ENCODE measurements at regions not wholly inside any gene's neighbourhood (a gene's known extent, or its start where the extent isn't known, plus 50 kb on each side); places are given as distances from the start of the nearest gene placed in this dataset.

DNA sequence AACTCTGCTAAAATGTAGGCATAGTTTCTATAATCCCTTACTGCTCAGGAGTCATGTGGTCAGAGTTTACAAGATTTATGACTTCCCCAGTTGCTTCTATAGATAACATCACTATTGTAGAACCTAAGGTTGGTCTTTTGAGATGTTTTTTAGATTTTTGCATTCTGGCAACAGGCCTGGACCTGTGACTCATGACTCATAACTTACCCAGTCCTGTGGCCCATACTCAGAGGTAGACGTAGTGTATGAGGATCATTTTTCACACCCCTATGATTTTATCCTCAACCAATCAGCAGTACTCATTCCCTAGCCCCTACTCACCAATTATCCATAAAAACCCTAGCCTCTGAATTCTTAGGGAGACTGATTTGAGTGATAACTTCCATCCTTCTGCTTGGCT lies 384.4 kb upstream of the DDI1 start:
- TF ChIP-seq, protein P1, sequence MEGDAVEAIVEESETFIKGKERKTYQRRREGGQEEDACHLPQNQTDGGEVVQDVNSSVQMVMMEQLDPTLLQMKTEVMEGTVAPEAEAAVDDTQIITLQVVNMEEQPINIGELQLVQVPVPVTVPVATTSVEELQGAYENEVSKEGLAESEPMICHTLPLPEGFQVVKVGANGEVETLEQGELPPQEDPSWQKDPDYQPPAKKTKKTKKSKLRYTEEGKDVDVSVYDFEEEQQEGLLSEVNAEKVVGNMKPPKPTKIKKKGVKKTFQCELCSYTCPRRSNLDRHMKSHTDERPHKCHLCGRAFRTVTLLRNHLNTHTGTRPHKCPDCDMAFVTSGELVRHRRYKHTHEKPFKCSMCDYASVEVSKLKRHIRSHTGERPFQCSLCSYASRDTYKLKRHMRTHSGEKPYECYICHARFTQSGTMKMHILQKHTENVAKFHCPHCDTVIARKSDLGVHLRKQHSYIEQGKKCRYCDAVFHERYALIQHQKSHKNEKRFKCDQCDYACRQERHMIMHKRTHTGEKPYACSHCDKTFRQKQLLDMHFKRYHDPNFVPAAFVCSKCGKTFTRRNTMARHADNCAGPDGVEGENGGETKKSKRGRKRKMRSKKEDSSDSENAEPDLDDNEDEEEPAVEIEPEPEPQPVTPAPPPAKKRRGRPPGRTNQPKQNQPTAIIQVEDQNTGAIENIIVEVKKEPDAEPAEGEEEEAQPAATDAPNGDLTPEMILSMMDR (IDR thresholded peaks at IDR 0.05): no peak
- TF ChIP-seq EZH2 (IDR thresholded peaks at IDR 0.05) (no peak), EZH2phosphoT487 (IDR thresholded peaks at IDR 0.05) (no peak)
